ENCODE measurements at regions not wholly inside any gene's neighbourhood (a gene's known extent, or its start where the extent isn't known, plus 50 kb on each side); places are given as distances from the start of the nearest gene placed in this dataset.

- Histone ChIP-seq H3K36me3 (ENCODE audit: insufficient read depth, low read length, poor library complexity, severe bottlenecking) (no peaks in the 10 kb centered on the region), H3K27ac (ENCODE audit: low read depth, low read length, poor library complexity, severe bottlenecking) (no peak overlapping the region), H3K4me3 (ENCODE audit: low read depth, low read length, poor library complexity, severe bottlenecking) (no peak overlapping the region), H3K27me3 (replicated peaks; ENCODE audit: insufficient read depth, low read depth, low read length, poor library complexity) (no peaks in the 10 kb centered on the region), H3K4me1 (ENCODE audit: insufficient read depth, low read length, poor library complexity, severe bottlenecking) (no peaks in the 10 kb centered on the region), H3K9me3 (ENCODE audit: low read depth, low read length, poor library complexity, severe bottlenecking) (no peaks in the 10 kb centered on the region)
- BruUV-seq (replicated peaks), result no TSS peak
- no peak for TF ChIP-seq EZH2 (IDR thresholded peaks at IDR 0.05; ENCODE audit: borderline replicate concordance, low read depth, low read length, poor library complexity, severe bottlenecking)
- no peak for TF ChIP-seq CTCF (conservative IDR thresholded peaks at IDR 0.05; ENCODE audit: low read depth, low read length)
- no peak for DNase-seq (ENCODE audit: low spot score)
- intact Hi-C loops (cut with micrococcal nuclease; ENCODE audit: unreplicated experiment), result no loop called here
- POLR2A ChIA-PET (ENCODE audit: low non-redundant PET), result no interaction called here
- CTCF ChIA-PET, result no interaction called here
Observed at GRCh38 chr5:143466632-143467031, 63.1 kb upstream of the NR3C1 start.

GRCh38 chr5:143464723-143465490, 61.4 kb upstream of the NR3C1 start:
- intact Hi-C loops (cut with micrococcal nuclease; ENCODE audit: unreplicated experiment), result no loop called here
- H3K27ac ChIP-seq (ENCODE audit: low read depth, low read length, poor library complexity, severe bottlenecking), result no peak overlapping the region
- TF ChIP-seq EZH2 (IDR thresholded peaks at IDR 0.05; ENCODE audit: borderline replicate concordance, low read depth, low read length, poor library complexity, severe bottlenecking) (no peak), CTCF (conservative IDR thresholded peaks at IDR 0.05; ENCODE audit: low read depth, low read length) (no peak)
- no peaks in the 10 kb centered on the region for H3K36me3 ChIP-seq (ENCODE audit: insufficient read depth, low read length, poor library complexity, severe bottlenecking)
- H3K27me3 ChIP-seq (replicated peaks; ENCODE audit: insufficient read depth, low read depth, low read length, poor library complexity), result no peaks in the 10 kb centered on the region
- no peaks in the 10 kb centered on the region for H3K4me1 ChIP-seq (ENCODE audit: insufficient read depth, low read length, poor library complexity, severe bottlenecking)
- POLR2A ChIA-PET (ENCODE audit: low non-redundant PET), result no interaction called here
- no peak for DNase-seq (ENCODE audit: low spot score)
- no TSS peak for BruUV-seq (replicated peaks)
- no peaks in the 10 kb centered on the region for H3K9me3 ChIP-seq (ENCODE audit: low read depth, low read length, poor library complexity, severe bottlenecking)
- CTCF ChIA-PET, result no interaction called here
- H3K4me3 ChIP-seq (ENCODE audit: low read depth, low read length, poor library complexity, severe bottlenecking), result no peak overlapping the region

- no peak for DNase-seq (ENCODE audit: low spot score)
- Histone ChIP-seq H3K4me3 (ENCODE audit: low read depth, low read length, poor library complexity, severe bottlenecking) (no peak overlapping the region), H3K9me3 (ENCODE audit: low read depth, low read length, poor library complexity, severe bottlenecking) (no peaks in the 10 kb centered on the region), H3K4me1 (ENCODE audit: insufficient read depth, low read length, poor library complexity, severe bottlenecking) (no peaks in the 10 kb centered on the region), H3K27me3 (replicated peaks; ENCODE audit: insufficient read depth, low read depth, low read length, poor library complexity) (no peaks in the 10 kb centered on the region), H3K36me3 (ENCODE audit: insufficient read depth, low read length, poor library complexity, severe bottlenecking) (no peaks in the 10 kb centered on the region), H3K27ac (ENCODE audit: low read depth, low read length, poor library complexity, severe bottlenecking) (no peak overlapping the region)
- TF ChIP-seq EZH2 (IDR thresholded peaks at IDR 0.05; ENCODE audit: borderline replicate concordance, low read depth, low read length, poor library complexity, severe bottlenecking) (no peak), CTCF (conservative IDR thresholded peaks at IDR 0.05; ENCODE audit: low read depth, low read length) (no peak)
- intact Hi-C loops (cut with micrococcal nuclease; ENCODE audit: unreplicated experiment), result no loop called here
- ChIA-PET CTCF (no interaction called here), POLR2A (ENCODE audit: low non-redundant PET) (no interaction called here)
- no TSS peak for BruUV-seq (replicated peaks)
Observed at GRCh38 chr5:143462431-143462830, 58.9 kb upstream of the NR3C1 start.
